Epithelial cell of prostate (primary cell): ENCODE measurements at regions not wholly inside any gene's neighbourhood (a gene's known extent, or its start where the extent isn't known, plus 50 kb on each side); places are given as distances from the start of the nearest gene placed in this dataset.

Source experiments
- DNase-seq: peaks from one replicate; pipeline ENCODE4 v3.0.0-alpha.2; 2011; ENCODE audit warnings: low read depth, low spot score
- H3K27ac ChIP-seq: fragments of 450-650 bp; 2 replicates; pipeline ENCODE4 v1.5.1; 2017; ENCODE audit warnings: mild to moderate bottlenecking

DNA sequence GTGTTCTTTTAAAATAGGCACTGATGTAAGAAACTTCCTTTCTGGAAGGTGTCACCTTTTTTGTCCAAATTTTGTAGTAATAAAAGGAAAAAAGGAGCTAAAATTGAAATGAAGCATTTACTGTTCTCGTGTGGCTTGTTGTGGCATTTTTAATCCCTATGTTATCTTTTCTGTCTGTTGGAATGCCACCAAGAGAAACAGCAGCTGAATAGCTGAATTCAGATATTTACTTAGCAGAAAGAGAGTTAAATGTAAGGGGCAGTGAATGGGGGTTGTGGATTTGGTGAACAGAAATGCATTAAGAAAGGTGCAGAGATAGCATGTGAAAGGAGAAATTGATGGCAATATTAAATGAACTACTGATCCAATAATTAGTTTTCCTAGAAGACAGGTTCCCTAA, 573.6 kb upstream of the EPHA7 start:
- no peak overlapping the region for H3K27ac ChIP-seq
- no peak for DNase-seq

DNA sequence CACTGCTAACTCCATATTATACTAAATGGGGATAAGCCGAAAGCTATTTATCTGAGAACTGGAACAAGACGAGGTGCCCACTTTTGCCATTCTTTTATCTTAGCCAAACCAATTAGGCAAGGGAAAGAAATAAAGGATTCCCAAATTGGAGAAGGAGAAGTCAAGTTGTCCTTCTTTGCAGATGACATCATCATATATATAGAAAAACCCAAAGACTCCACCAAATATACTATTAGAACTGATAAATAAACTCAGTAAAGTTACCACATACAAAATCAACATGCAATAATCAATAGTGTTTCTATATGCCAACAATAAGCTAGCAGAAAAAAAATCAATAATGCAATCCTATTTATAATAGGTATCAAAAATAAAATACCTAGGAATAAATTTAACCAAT, 570.3 kb upstream of the EPHA7 start:
- H3K27ac ChIP-seq: no peak overlapping the region
- DNase-seq: no peak

DNA sequence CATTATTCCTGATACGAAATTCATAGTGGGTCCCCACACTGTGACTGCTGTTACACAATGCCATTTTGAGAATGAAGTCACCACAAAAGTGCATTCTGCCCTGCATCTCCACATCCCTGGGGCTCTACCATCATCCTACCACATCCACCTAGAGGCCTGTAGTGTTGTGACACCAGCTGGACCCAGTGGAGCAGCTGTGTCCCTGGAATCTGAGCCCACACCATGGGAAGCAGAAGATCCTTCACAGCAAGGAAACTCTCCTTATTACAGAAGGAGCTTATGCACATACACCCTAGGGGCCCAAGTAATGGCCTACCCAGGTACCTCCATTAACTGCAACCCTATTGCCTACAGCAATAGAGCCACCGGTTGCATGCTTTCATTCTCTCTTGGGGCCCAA, 566.6 kb upstream of the EPHA7 start:
- no peak for DNase-seq
- no peak overlapping the region for H3K27ac ChIP-seq

DNA sequence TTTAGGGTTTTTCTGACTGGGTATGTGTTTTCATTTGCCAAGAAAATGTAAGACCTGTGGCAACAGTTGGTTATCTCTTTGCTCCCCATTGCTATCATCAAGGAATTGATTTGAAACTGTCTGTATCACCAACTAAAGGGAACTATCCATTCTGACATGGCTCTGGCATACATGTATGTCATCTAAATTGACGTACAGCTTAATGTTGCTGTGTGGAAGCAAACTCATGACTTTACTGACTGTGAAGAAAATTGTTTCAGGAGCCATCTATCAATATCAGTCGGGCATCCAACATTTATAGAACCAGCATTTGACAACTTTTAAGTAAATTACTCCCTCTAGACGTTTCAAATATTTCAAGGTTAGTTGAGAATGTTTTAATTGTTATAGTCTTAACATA, 555.8 kb upstream of the EPHA7 start:
- no peak overlapping the region for H3K27ac ChIP-seq
- no peak for DNase-seq

DNA sequence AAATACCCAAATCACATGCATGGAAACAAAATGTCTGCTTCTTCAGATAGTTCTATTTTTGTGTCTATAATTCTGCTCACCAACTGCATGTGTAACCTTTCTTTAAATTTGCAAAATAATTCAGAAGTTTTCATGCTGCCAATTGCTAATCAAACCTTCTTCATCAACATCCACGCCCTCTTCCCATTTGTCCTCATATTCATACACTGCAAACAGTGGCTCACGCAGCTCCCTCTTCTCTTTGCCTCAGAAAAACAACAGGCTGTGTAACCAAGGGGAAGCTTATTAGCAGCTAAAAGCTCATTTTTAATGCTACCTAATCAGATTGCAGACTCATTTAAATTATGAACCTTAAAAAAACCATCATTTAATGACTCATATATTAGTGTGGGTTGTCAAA, 555.0 kb upstream of the EPHA7 start:
- no peak overlapping the region for H3K27ac ChIP-seq
- DNase-seq: no peak

DNA sequence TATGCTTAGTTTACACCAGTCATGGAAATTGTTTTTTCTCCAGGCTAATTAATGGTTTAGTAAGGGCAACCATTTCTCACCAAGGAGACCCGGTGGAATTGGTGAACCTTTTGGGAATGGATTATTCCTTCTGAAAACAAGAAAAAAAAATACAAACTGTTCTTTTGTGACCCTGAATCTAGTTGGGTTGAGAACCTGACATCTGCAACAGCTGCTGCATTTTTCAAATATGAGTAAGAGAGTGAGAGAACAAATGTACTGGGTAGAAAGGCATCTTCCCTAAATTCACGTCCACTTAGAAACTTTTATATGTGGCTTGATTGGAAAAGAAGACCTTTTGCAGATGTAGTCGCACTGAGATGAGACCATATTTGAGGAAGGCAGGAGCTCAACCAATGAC, 553.4 kb upstream of the EPHA7 start:
- H3K27ac ChIP-seq: no peak overlapping the region
- DNase-seq: no peak

DNA sequence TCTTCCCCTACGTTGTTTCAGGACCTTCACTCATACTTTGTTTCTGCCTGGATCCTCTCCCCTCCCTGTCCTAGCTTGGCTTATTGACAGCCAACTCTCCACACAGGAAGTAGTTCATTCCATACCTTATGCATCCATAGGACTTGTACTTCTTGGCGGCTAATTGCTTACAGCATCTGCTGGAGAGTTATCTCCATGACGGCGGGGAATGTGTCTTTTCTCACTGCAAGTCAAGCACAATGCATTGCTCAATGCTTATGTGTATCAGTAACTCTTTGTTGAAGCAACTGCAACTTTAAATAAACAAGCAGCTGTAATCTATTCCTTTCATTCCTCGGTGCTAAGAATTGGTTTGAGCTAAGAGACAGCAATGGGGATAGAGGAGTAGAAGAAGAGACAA, 551.3 kb upstream of the EPHA7 start:
- no peak for DNase-seq

DNA sequence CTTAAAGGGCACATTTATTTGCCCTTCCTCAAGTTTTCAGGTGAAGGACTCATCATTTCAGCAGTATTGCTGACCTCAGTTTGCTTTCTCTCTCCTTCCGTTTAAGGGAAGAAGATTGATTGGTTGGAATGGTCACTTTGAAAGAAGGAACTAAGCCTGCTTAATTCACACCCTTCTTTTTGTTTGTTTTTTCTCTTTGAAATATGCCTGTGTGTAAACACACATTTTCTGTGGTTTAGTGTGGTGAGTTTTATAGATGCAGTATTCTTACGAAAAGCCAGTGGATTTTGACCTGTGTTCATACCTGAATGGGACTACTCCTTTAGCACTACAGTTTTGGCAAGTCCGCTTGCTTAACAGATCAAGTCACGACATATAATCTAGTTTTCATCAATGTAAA, 548.8 kb upstream of the EPHA7 start:
- no peak for DNase-seq
- no peak overlapping the region for H3K27ac ChIP-seq

More for the DNA sequence above, 551.3 kb upstream of the EPHA7 start:
- no peak overlapping the region for H3K27ac ChIP-seq

DNA sequence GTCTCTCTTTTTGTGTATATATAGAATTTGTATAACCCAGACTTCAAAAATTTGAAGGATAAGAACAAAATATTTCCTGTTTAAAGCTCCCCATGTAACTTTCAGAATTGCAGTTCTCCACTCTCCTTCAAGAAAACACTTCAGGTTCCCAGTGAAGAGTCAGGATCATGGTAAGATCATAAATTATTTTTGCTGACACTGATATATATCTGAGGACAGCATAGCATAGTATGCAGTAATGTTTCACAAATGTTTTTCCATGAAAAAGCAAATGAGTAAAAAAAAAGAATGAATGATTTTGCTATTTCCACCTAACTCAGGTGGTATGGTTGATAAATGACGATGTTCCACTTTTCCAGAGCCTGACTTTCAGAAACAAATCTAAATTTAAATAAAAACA, 545.6 kb upstream of the EPHA7 start:
- no peak overlapping the region for H3K27ac ChIP-seq
- DNase-seq: no peak

DNA sequence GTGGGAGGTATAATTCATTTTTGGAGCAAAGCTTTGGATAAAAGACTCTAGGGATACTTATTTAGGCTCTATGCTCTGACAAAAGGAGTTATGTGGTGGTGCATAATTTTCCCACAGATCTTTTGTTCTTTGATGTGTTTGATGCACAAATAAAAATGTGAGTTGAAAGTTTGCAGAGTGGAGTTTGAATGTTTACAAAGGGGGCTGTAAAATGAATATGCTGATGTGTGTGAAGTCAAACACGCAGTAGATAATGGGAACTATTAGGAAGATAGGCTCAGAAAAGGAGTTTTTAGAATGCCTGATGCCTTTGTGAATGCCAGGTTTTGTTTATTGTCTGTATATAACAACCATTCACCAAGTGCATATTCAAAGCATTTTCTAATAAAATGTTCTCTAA, 545.0 kb upstream of the EPHA7 start:
- no peak for DNase-seq

DNA sequence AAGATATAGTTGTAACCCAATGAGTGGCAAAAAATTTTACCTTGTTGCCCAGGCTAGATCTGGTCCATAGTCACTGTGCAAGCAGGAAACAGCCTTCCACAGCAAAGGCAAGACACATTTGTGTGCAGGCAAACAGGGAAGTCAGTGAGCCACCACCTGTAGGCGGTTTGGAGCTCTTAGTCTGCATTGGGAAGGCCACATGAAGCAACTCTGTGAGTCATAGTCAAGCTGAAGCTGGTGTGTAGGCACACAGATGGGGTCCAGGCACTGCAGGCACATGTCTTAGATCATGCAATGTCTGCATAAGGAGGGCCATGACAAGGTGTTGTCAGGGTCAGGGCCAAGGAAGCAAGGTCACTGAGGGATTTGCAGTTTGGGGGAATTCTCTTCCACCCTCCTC, 543.2 kb upstream of the EPHA7 start:
- DNase-seq: no peak

More for the DNA sequence above, 545.0 kb upstream of the EPHA7 start:
- no peak overlapping the region for H3K27ac ChIP-seq

DNA sequence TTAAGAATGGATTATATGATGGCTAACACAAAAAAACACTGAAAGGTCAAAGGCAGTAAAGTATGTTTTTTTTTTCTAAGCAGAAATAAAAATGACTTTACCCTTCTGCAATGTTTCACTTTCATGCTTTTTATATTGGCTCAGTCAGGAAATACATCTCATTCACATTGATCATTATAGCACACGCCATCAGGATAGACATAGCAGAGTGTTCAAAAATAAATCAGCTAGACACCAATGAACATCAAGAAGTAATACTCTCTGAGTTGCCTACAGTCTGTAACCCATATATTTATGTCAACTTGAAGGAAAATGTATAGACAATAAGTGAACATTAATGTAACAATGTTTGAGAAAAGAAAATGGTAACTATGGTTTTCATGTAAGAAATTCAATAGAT, 535.2 kb upstream of the EPHA7 start:
- no peak overlapping the region for H3K27ac ChIP-seq
- no peak for DNase-seq

More for the DNA sequence above, 543.2 kb upstream of the EPHA7 start:
- no peak overlapping the region for H3K27ac ChIP-seq

DNA sequence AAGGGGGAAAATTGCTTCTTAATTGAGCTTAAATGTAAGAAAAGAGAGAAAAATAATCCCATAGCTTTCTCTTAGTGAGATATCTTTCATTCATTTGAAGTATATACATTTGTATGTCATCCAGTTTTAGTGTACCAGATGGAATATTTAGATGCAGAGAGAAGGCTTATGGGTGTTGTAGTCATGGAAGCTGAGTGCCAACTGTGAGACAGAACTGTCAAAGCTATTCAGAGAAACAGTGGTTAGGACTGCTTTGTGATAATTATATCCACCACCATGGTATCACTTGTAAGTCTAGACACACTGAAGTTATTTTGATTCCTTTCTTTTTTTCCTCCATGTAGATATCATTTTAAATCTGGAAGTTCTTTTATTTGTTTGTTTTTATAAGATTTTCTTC, 524.3 kb upstream of the EPHA7 start:
- no peak overlapping the region for H3K27ac ChIP-seq
- DNase-seq: no peak

DNA sequence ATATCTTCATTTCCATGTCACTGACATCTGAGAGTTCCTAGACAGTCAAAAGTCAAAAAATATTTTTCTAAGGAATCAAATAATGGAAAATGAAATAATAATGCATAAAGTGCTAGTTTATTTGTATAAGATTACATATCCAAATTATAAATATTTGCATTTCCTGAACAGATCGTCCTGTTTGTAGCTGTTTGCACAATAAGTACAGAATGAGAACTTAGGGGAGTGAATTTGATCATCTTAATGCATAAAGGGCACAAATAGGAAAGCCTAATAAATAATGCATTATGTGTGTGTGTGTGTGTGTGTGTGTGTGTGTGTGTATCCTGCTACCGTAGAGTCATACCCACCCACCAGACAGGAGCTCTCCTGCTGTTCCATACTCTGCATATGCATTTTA, 521.0 kb upstream of the EPHA7 start:
- no peak overlapping the region for H3K27ac ChIP-seq
- no peak for DNase-seq

DNA sequence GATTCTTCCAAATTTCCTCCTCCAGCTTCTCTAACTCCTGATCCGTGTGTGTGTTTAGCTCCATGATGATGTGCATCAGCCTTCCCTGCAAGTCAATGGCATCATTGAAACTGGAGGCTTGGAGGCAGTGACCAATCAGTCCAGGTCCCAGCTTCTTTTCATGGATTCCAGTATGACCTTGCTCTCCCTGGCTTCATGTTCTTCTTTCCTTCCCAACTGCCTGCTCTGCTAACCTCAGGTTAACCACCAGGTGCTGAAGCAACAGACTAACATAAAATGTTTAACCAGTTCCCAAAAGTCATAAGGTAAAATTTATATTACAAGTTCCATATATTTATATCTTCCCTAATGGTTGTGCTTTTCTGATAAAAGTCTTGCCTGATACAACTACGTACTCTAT, 512.8 kb upstream of the EPHA7 start:
- DNase-seq: no peak
- no peak overlapping the region for H3K27ac ChIP-seq

DNA sequence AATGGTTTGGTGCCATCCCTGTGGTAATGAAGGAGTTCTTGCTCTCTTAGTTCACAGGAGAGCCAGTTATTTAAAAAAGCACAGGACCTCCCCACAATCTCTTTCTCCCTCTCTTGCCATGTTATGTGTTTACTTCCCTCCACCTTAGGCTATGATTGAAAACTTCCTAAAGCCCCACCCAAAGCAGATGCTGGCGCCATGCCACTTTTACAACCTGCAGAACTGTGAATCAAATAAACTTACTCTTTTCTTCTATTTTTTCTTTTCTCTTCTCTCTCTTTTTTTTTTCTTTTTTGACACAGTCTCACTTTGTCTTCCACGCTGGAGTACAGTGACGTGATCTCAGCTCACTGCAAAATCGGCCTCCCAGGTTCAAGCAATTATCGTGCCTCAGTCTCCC, 508.4 kb upstream of the EPHA7 start:
- no peak overlapping the region for H3K27ac ChIP-seq
- DNase-seq: no peak

DNA sequence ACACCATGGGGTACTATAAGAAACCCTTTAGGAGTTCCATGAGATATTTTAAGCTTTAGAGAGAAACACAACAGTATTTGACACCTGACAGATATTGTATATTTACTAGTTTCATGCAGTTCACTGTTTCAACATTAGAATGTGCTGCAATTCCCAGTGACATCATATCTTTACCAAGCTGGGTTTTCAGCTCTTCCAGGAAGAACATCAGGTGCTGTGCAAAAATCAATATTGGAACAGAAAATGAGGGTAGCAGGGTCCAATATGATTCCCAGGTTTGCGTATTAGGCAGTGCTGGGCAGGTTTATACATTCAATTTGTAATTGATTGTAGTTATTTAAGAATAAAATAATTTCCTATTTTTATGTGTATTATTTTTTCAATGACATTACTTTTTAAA, 500.0 kb upstream of the EPHA7 start:
- DNase-seq: no peak
- no peak overlapping the region for H3K27ac ChIP-seq

DNA sequence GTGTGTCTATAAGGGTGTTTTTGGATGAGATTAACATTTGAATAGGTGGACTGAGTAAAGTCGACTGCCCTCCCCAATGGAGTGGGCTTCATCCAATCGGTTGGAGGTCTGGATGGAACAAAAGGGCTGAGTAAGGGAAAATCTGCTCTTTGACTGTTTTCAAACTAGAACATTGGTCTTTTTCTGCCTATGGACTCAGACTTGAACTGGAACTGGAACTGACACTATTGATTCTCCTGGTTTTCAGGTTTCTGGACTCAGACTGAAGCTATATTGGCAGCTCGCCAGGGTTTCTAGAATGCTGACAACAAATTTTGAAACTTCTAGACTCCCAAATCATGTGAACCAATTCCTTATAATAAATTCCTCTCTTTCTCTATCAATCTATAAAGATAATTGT, 498.9 kb upstream of the EPHA7 start:
- H3K27ac ChIP-seq: no peak overlapping the region
- DNase-seq: no peak

DNA sequence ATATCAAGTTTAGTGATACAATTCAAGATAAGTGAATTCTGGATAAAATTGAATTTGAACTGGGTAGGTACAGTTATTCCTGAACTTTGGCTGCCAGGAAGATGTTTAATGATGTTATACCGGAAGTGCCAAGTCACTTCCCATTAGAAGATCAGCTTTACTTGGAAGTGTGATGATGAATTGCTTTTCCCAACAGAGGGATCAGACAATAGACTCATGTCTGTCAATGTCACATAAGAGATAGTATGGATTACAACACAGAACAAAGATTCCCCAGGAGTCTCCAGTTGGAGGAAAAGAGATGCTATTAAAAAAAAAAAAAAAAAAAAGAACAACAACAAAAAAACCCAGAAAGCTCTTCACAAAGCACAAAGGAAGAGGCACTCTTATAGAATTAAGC, 497.9 kb upstream of the EPHA7 start:
- DNase-seq: no peak
- H3K27ac ChIP-seq: no peak overlapping the region

DNA sequence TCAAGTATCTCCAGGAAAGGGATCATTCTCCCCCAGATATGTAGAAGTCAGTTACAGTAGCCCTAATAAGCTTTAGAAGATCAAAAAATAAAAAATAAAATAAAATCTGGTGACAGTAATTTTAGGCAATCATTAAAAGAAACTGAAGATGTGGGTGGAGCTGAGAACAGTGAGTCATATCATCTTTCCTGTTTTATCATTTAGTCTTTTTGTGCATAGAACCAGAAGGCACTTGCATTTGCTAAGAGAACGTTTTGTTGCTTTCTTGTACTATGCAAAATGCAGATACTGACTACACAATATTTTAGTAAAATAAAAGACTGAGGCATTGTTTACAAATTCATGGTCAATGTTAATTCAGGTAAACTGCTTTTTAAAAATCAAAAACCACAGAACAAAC, 497.4 kb upstream of the EPHA7 start:
- DNase-seq: no peak
- H3K27ac ChIP-seq: no peak overlapping the region

DNA sequence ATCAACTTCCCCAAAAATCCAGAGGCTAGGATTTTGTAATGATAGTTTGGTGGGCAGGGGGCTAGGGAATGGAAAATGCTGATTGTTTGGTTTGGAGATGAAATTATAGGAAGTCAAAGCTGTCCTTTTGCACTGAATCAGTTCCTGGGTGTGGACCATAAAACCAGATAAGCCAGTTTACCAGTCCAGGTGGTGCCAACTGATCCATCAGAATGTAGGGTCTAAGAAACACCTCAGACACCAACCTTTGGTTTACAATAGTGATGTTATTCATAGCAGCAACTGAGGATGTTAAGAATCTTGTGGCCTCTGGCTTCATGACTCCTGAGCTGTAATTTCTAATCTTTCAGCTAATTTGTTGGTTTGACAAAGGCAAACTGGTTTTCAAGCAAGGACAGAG, 496.6 kb upstream of the EPHA7 start:
- no peak overlapping the region for H3K27ac ChIP-seq
- no peak for DNase-seq

DNA sequence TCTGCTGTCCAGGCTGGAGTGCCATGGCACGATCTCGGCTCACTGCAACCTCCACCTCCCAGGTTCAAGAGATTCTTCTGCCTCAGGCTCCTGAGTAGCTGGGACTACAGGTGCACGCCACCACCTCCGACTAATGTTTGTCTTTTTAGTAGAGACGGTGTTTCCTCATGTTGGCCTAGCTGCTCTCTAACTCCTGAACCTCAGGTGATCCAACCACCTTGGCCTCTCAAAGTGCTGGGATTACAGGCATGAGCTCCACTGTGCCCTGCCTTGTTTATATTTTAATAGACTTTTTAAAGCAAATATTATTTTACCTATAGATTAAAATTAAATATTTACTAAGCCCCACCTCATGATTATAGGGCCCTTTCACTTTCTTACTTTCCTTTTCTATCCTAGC, 483.2 kb upstream of the EPHA7 start:
- no peak overlapping the region for H3K27ac ChIP-seq
- no peak for DNase-seq

DNA sequence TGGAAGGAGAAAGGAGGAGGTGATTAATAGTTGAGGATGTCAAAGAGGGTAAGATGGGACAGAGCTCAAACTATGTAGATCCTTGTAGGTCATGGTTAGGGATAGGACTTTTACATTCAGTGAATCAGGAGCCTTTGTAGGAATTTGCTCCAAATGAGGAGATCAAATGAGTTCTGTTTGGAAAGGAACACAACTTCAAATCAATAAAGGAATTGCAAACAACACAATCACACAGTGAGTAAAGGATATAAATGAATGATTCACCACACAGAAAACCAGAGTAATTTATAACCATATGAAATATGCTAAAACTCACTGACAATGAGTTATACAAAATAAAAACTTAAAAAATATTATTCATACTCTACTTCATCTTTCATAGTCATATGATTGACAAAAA, 480.8 kb upstream of the EPHA7 start:
- DNase-seq: no peak
- no peak overlapping the region for H3K27ac ChIP-seq
